C1 segment of cervical spinal cord (tissue), 14 donors: ENCODE measurements at regions not wholly inside any gene's neighbourhood (a gene's known extent, or its start where the extent isn't known, plus 50 kb on each side); places are given as distances from the start of the nearest gene placed in this dataset.
"Not testable (repeated sequence)": the region's sequence is repeated elsewhere in the genome, so short reads cannot be mapped to it uniquely, and the experiment has no call there.

Source experiments
- DNase-seq, 14 donors: peaks; one replicate each; lab custom pipeline; 2025; lab: John Stamatoyannopoulos, UW

- DNase-seq = no peak
These were observed 185.5 kb downstream of the OLFM1 start for GRCh38 chr9:135273008-135273407.

GRCh38 chr9:135275163-135275562 lies 187.7 kb downstream of the OLFM1 start:
- DNase-seq = peak in 1 of 14 donors; percentile 60

- peak in 10 of 14 donors; percentile 1 to 73 (median 54) for DNase-seq
These were observed 188.3 kb downstream of the OLFM1 start for GRCh38 chr9:135275571-135276289.

GRCh38 chr9:135277219-135278201 lies 190.0 kb downstream of the OLFM1 start:
- DNase-seq = no peak

GRCh38 chr9:135278586-135278985 lies 191.1 kb downstream of the OLFM1 start:
- DNase-seq = no peak

- DNase-seq = no peak
These were observed 191.9 kb downstream of the OLFM1 start for GRCh38 chr9:135279385-135279784.

- DNase-seq = no peak
These were observed 192.4 kb downstream of the OLFM1 start for GRCh38 chr9:135279834-135280393.

GRCh38 chr9:135280666-135281065 lies 193.2 kb downstream of the OLFM1 start:
- no peak for DNase-seq

GRCh38 chr9:135281151-135281550 lies 193.7 kb downstream of the OLFM1 start:
- no peak for DNase-seq

GRCh38 chr9:135281791-135282737 lies 194.6 kb downstream of the OLFM1 start:
- DNase-seq = peak in 12 of 14 donors; percentile 3 to 85 (median 56)

- no peak for DNase-seq
These were observed 195.3 kb downstream of the OLFM1 start for GRCh38 chr9:135282808-135283207.

GRCh38 chr9:135283671-135284070 lies 195.9 kb upstream of the PPP1R26 start:
- DNase-seq = no peak

GRCh38 chr9:135284386-135285134 lies 195.0 kb upstream of the PPP1R26 start:
- DNase-seq = peak in 1 of 14 donors; percentile 3

GRCh38 chr9:135286187-135286925 lies 193.2 kb upstream of the PPP1R26 start:
- not testable (repeated sequence) for DNase-seq

- DNase-seq = no peak
These were observed 192.6 kb upstream of the PPP1R26 start for GRCh38 chr9:135286961-135287360.

- no peak for DNase-seq
These were observed 192.0 kb upstream of the PPP1R26 start for GRCh38 chr9:135287627-135288026.

- DNase-seq = no peak
These were observed 191.5 kb upstream of the PPP1R26 start for GRCh38 chr9:135288054-135288453.

GRCh38 chr9:135289081-135289491 lies 190.5 kb upstream of the PPP1R26 start:
- no peak for DNase-seq

- DNase-seq = no peak
These were observed 189.5 kb upstream of the PPP1R26 start for GRCh38 chr9:135290086-135290485.

GRCh38 chr9:135290566-135290965 lies 189.0 kb upstream of the PPP1R26 start:
- no peak for DNase-seq
